ENCODE measurements at regions not wholly inside any gene's neighbourhood (a gene's known extent, or its start where the extent isn't known, plus 50 kb on each side); places are given as distances from the start of the nearest gene placed in this dataset.

- Mint-ChIP-seq H3K9me3 (no peaks in the 10 kb centered on the region), H3K4me3 (no peak overlapping the region), H3K4me1 (ENCODE audit: unreplicated experiment) (peaks cover 5% of the 10 kb centered on the region), H3K27ac (no peak overlapping the region), H3K36me3 (no peaks in the 10 kb centered on the region), H3K27me3 (no peaks in the 10 kb centered on the region)
- TF ChIP-seq, protein P1, sequence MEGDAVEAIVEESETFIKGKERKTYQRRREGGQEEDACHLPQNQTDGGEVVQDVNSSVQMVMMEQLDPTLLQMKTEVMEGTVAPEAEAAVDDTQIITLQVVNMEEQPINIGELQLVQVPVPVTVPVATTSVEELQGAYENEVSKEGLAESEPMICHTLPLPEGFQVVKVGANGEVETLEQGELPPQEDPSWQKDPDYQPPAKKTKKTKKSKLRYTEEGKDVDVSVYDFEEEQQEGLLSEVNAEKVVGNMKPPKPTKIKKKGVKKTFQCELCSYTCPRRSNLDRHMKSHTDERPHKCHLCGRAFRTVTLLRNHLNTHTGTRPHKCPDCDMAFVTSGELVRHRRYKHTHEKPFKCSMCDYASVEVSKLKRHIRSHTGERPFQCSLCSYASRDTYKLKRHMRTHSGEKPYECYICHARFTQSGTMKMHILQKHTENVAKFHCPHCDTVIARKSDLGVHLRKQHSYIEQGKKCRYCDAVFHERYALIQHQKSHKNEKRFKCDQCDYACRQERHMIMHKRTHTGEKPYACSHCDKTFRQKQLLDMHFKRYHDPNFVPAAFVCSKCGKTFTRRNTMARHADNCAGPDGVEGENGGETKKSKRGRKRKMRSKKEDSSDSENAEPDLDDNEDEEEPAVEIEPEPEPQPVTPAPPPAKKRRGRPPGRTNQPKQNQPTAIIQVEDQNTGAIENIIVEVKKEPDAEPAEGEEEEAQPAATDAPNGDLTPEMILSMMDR (conservative IDR thresholded peaks at IDR 0.05): no peak
- DNase-seq (ENCODE audit: extremely low spot score, unreplicated experiment): no peak
Measured at GRCh38 chr16:10312008-10312407, 73.9 kb upstream of the ATF7IP2 start.

GRCh38 chr16:10312784-10313724 lies 72.8 kb upstream of the ATF7IP2 start:
- no peaks in the 10 kb centered on the region for H3K36me3 Mint-ChIP-seq
- TF ChIP-seq, protein P1 (conservative IDR thresholded peaks at IDR 0.05): no peak
- H3K9me3 Mint-ChIP-seq: no peaks in the 10 kb centered on the region
- no peak overlapping the region for H3K4me3 Mint-ChIP-seq
- H3K4me1 Mint-ChIP-seq (ENCODE audit: unreplicated experiment): peaks cover 5% of the 10 kb centered on the region
- no peak for DNase-seq (ENCODE audit: extremely low spot score, unreplicated experiment)
- no peak overlapping the region for H3K27ac Mint-ChIP-seq
- no peaks in the 10 kb centered on the region for H3K27me3 Mint-ChIP-seq

- no peak overlapping the region for H3K27ac Mint-ChIP-seq
- no peaks in the 10 kb centered on the region for H3K36me3 Mint-ChIP-seq
- no peaks in the 10 kb centered on the region for H3K9me3 Mint-ChIP-seq
- no peak overlapping the region for H3K4me3 Mint-ChIP-seq
- TF ChIP-seq, protein P1 (conservative IDR thresholded peaks at IDR 0.05): no peak
- H3K27me3 Mint-ChIP-seq: no peaks in the 10 kb centered on the region
- peaks cover 10% of the 10 kb centered on the region for H3K4me1 Mint-ChIP-seq (ENCODE audit: unreplicated experiment)
- DNase-seq (ENCODE audit: extremely low spot score, unreplicated experiment): no peak
Measured at GRCh38 chr16:10314317-10314716, 71.5 kb upstream of the ATF7IP2 start.

- Mint-ChIP-seq H3K9me3 (no peaks in the 10 kb centered on the region), H3K36me3 (no peaks in the 10 kb centered on the region), H3K4me3 (no peak overlapping the region), H3K27ac (no peak overlapping the region), H3K27me3 (no peaks in the 10 kb centered on the region), H3K4me1 (ENCODE audit: unreplicated experiment) (peaks cover 11% of the 10 kb centered on the region)
- DNase-seq (ENCODE audit: extremely low spot score, unreplicated experiment): no peak
- TF ChIP-seq, protein P1 (conservative IDR thresholded peaks at IDR 0.05): peak; percentile 21
Measured at GRCh38 chr16:10314811-10315210, 71.0 kb upstream of the ATF7IP2 start.

DNA sequence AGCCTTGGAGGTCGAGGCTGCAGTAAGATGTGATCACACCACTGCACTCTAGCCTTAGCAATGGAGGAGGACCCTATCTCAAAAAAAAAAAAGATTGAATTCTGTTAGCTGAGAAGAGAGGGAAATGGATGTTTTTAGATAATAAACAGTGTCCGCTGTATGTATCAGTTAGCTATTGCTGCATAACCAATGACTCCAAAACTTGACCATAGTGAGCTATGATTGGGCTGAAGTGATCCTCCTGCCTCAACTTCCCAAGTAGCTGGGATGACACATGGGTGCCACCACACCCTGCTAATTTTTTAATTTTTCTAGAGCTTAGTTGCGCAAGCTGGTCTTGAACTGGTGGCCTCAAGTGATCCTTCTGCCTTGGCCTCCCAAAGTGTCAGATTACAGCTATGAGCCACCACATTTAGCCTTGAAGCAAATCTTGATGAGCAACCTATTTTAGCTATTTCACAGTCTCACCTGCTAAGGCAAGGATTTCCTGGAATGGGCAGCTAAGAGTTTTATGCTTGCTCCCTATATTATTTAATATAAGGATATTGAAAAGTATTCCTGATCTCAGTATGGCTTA lies 68.3 kb upstream of the ATF7IP2 start:
- H3K27ac Mint-ChIP-seq: no peak overlapping the region
- TF ChIP-seq, protein P1 (conservative IDR thresholded peaks at IDR 0.05): no peak
- no peaks in the 10 kb centered on the region for H3K36me3 Mint-ChIP-seq
- no peaks in the 10 kb centered on the region for H3K27me3 Mint-ChIP-seq
- H3K4me3 Mint-ChIP-seq: no peak overlapping the region
- H3K4me1 Mint-ChIP-seq (ENCODE audit: unreplicated experiment): peaks cover 16% of the 10 kb centered on the region
- DNase-seq (ENCODE audit: extremely low spot score, unreplicated experiment): no peak
- no peaks in the 10 kb centered on the region for H3K9me3 Mint-ChIP-seq
